B cell (primary cell): ENCODE measurements at regions not wholly inside any gene's neighbourhood (a gene's known extent, or its start where the extent isn't known, plus 50 kb on each side); places are given as distances from the start of the nearest gene placed in this dataset.

Experiments
- ATAC-seq: fragments of 200-7000 bp; cut with Tn5 transposase; one replicate; pipeline ENCODE4 v1.10.0; 2021; ENCODE audit warnings: low read depth, mild to moderate bottlenecking, moderate number of reproducible peaks, moderate library complexity
- CTCF ChIA-PET: fragments of 350-600 bp; sonication (Branson Sonifier 250); formaldehyde crosslinking; loops from one replicate; lab custom pipeline; 2021; ENCODE audit warnings: antibody characterized with exemption, inconsistent platforms; lab: Charles Lee
- POLR2A ChIA-PET: fragments of 350-600 bp; sonication (Branson Sonifier 250); formaldehyde crosslinking; loops from one replicate; lab custom pipeline; 2021; ENCODE audit warnings: antibody characterized with exemption; lab: Charles Lee
- DNase-seq: peaks from one replicate; pipeline ENCODE4 v3.0.0; 2013
- H2AFZ ChIP-seq: 2 replicates; pipeline ENCODE4 v1.6.1; 2012; ENCODE audit warnings: mild to moderate bottlenecking, low read depth, low read length; ENCODE audit not compliant: insufficient read depth, poor library complexity, severe bottlenecking
- H3K27ac ChIP-seq, 2 donors: 1 replicate in 1 of 2; 2 replicates in 1 of 2; pipeline ENCODE4 v1.5.1; 2012 to 2013; ENCODE audit warnings: low read length in 2 of 2, mild to moderate bottlenecking in 2 of 2, moderate library complexity in 1 of 2
- H3K27me3 ChIP-seq, 4 experiments: fragments of 200-600 bp in 1 of 4; sonication (generic) in 1 of 4; replicated peaks in 1 of 4; 1 replicate in 2 of 4; 2 replicates in 2 of 4; pipeline versions ENCODE4 v1.6.1 to v1.7.0; 2013 to 2016; ENCODE audit warnings: low read length in 3 of 4, mild to moderate bottlenecking in 2 of 4, mixed read lengths in 1 of 4, moderate library complexity in 1 of 4; ENCODE audit not compliant: insufficient read depth in 4 of 4, control insufficient read depth in 3 of 4; ENCODE audit errors: control extremely low read depth in 1 of 4
- H3K36me3 ChIP-seq, 2 experiments: replicated peaks in 1 of 2; 1 replicate in 1 of 2; 2 replicates in 1 of 2; pipeline versions ENCODE4 v1.6.1 to v1.7.1; 2013; ENCODE audit warnings: low read length in 1 of 2; ENCODE audit not compliant: insufficient read depth in 2 of 2, control insufficient read depth in 1 of 2; ENCODE audit errors: control extremely low read depth in 1 of 2, extremely low read depth in 1 of 2
- H3K4me1 ChIP-seq, 2 donors: fragments of 200-600 bp in 1 of 2; sonication (generic) in 1 of 2; 1 replicate in 1 of 2; 2 replicates in 1 of 2; pipeline versions ENCODE4 v1.5.1 to v1.6.1; 2013 to 2017; ENCODE audit warnings: low read length in 2 of 2; ENCODE audit not compliant: control insufficient read depth in 2 of 2, insufficient read depth in 2 of 2
- H3K4me2 ChIP-seq: replicated peaks from 2 replicates; pipeline ENCODE3; 2012; ENCODE audit warnings: mild to moderate bottlenecking, low read depth, low read length; ENCODE audit not compliant: poor library complexity, severe bottlenecking
- H3K4me3 ChIP-seq, 5 experiments: fragments of 200-600 bp in 1 of 5; sonication (generic) in 1 of 5; 1 replicate in 3 of 5; 2 replicates in 2 of 5; pipeline versions ENCODE4 v1.5.1 to v1.7.0; 2011 to 2016; ENCODE audit warnings: low read length in 4 of 5, mild to moderate bottlenecking in 4 of 5, low read depth in 2 of 5, control low read depth in 1 of 5, moderate library complexity in 1 of 5; ENCODE audit not compliant: insufficient read depth in 1 of 5; ENCODE audit errors: control extremely low read depth in 1 of 5, extremely low read depth in 1 of 5
- H3K79me2 ChIP-seq: fragments of 200-600 bp; sonication (generic); one replicate; pipeline ENCODE4 v1.6.0; 2016; ENCODE audit warnings: low read length; ENCODE audit not compliant: control insufficient read depth, insufficient read depth
- H3K9ac ChIP-seq: fragments of 200-600 bp; sonication (generic); 2 replicates; pipeline ENCODE4 v1.6.1; 2017; ENCODE audit warnings: mild to moderate bottlenecking, low read length, moderate library complexity
- H3K9me3 ChIP-seq, 3 donors: one replicate each; pipeline versions ENCODE4 v1.6.1 to v1.7.1; 2013; ENCODE audit warnings: low read length in 2 of 3; ENCODE audit not compliant: control insufficient read depth in 2 of 3, insufficient read depth in 1 of 3; ENCODE audit errors: control extremely low read depth in 1 of 3
- H4K20me1 ChIP-seq: 2 replicates; pipeline ENCODE4 v1.6.0; 2012; ENCODE audit warnings: mild to moderate bottlenecking, low read length; ENCODE audit not compliant: insufficient read depth, control insufficient read depth, poor library complexity, severe bottlenecking
- H3K27ac Mint-ChIP-seq: one replicate; pipeline ENCODE4 v1.8.0; 2021; ENCODE audit warnings: mixed read lengths
- H3K27me3 Mint-ChIP-seq: one replicate; pipeline ENCODE4 v1.8.0; 2021; ENCODE audit warnings: mixed read lengths
- H3K4me1 Mint-ChIP-seq: one replicate; pipeline ENCODE4 v1.8.0; 2021; ENCODE audit warnings: mixed read lengths
- H3K4me3 Mint-ChIP-seq: one replicate; pipeline ENCODE4 v1.8.0; 2021; ENCODE audit warnings: mixed read lengths
- H3K9me3 Mint-ChIP-seq: one replicate; pipeline ENCODE4 v1.8.0; 2022; ENCODE audit warnings: mixed read lengths; ENCODE audit not compliant: insufficient read depth
- EZH2 ChIP-seq: IDR thresholded peaks from 2 replicates; pipeline ENCODE4 v1.6.1; 2012; ENCODE audit warnings: borderline replicate concordance, low read depth, mild to moderate bottlenecking, moderate library complexity, low read length; ENCODE audit not compliant: insufficient read depth, poor library complexity, severe bottlenecking
- WGBS: methylation state at CpG from one replicate; pipeline ENCODE4 v1.1.5; 2013; ENCODE audit warnings: missing lambda C conversion rate; ENCODE audit not compliant: insufficient coverage; 5-methylcytosine and 5-hydroxymethylcytosine counted together
- intact Hi-C: fragments of 100-400 bp; cut with micrococcal nuclease; formaldehyde crosslinking; loops from one replicate; pipeline ENCODE4 v1.10.0; 2022
- TF ChIP-seq, protein P1 (sequence below): fragments of 200-600 bp; IDR thresholded peaks from one replicate; pipeline ENCODE4 v1.8.0; 2022; ENCODE audit warnings: antibody characterized with exemption, mild to moderate bottlenecking

DNA sequence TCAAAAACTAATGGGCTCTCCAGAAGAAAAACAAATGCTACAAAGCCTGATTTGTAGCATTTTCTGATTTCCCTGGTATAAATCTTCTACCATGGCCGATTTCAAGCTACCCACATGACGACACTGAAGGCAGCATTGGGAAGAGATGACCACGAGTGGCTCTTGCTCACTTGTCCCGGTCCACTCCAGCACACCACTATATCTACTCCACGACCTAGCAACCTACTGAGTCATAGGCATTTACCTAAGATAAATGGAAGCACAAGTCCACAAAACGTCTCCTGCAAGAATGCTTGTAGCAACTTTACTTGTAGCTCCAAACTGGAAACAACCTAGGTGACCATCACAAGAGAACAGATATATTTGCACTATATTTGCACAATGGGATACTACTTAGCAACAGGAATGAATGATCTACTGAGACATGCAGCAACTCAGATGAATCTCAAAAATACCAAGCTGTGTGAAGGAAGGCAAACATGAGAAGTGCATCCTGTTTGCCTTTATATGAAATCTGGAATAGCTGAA is 60.8 kb upstream of the HES1 start:
- Histone ChIP-seq H4K20me1 (no peaks in the 10 kb centered on the region), H3K36me3 (no peaks in the 10 kb centered on the region), H3K9ac (no peak overlapping the region), H3K4me3 (no peak overlapping the region), H2AFZ (no peak overlapping the region), H3K27me3 (peaks cover 0 to 2% (median 0%) of the 10 kb centered on the region in 4 experiments), H3K27ac (no peak overlapping the region), H3K4me2 (no peak overlapping the region), H3K79me2 (no peaks in the 10 kb centered on the region), H3K4me1 (peaks cover 12 to 17% of the 10 kb centered on the region in 2 donors), H3K9me3 (peaks cover 0 to 2% (median 0%) of the 10 kb centered on the region in 3 donors)
- Mint-ChIP-seq H3K4me3 (no peak overlapping the region), H3K4me1 (peaks cover 27% of the 10 kb centered on the region), H3K27me3 (no peaks in the 10 kb centered on the region), H3K27ac (no peak overlapping the region), H3K9me3 (no peaks in the 10 kb centered on the region)
- no peak for DNase-seq
- ATAC-seq: no peak
- CTCF ChIA-PET: no interaction called here
- intact Hi-C loops: no loop called here
- POLR2A ChIA-PET: interaction anchor here (1.3 kb wide), 1 partner anchor 66 kb away, joined by 3 read pairs; no protein-coding TSS in a partner anchor
- no peak for TF ChIP-seq EZH2
- TF ChIP-seq, protein P1, sequence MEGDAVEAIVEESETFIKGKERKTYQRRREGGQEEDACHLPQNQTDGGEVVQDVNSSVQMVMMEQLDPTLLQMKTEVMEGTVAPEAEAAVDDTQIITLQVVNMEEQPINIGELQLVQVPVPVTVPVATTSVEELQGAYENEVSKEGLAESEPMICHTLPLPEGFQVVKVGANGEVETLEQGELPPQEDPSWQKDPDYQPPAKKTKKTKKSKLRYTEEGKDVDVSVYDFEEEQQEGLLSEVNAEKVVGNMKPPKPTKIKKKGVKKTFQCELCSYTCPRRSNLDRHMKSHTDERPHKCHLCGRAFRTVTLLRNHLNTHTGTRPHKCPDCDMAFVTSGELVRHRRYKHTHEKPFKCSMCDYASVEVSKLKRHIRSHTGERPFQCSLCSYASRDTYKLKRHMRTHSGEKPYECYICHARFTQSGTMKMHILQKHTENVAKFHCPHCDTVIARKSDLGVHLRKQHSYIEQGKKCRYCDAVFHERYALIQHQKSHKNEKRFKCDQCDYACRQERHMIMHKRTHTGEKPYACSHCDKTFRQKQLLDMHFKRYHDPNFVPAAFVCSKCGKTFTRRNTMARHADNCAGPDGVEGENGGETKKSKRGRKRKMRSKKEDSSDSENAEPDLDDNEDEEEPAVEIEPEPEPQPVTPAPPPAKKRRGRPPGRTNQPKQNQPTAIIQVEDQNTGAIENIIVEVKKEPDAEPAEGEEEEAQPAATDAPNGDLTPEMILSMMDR: no peak
- WGBS: 93% methylated on average over 6 of the region's 6 CpGs

DNA sequence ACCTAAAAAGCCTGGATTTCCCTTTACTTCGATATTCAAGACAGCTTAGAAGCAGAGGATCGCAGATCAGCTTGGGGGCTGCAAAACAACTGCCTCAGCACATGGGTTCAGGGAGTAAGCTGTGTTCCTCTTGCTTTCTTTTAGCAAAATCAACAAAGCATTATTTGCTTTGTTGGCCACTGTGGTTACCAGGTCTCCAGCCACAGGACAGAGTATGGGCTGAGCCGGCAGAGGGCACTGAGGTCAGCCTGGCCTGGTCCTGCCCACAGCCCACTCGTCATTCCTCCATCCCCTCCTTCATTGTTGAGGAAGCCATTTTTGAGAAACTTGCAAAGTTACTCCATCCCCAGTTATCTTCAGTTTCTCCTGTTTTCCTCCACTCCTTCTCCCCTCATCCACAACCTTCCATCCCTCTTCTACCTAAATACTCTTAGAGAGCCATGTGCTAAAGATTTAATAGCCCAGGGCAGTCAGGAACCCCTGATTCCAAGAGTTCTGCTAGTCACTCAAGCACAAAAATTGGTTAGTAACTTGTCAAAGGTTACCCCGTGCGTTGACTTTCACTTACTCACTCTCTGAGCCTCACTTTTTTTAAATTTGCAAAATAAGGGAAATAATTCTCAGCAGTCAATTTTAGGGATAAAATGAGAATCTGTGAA is 60.0 kb upstream of the HES1 start:
- Mint-ChIP-seq H3K4me1 (peaks cover 23% of the 10 kb centered on the region), H3K9me3 (no peaks in the 10 kb centered on the region), H3K27ac (no peak overlapping the region), H3K27me3 (peaks cover 5% of the 10 kb centered on the region), H3K4me3 (no peak overlapping the region)
- TF ChIP-seq EZH2: no peak
- TF ChIP-seq, protein P1: no peak
- no peaks in the 10 kb centered on the region for H3K36me3 ChIP-seq
- ChIA-PET POLR2A (interaction anchor here (1.3 kb wide), 1 partner anchor 65 kb away, joined by 3 read pairs; no protein-coding TSS in a partner anchor), CTCF (interaction anchor here (1.5 kb wide), 1 partner anchor 62 kb away, joined by 5 read pairs; no protein-coding TSS in a partner anchor)
- WGBS: 91% methylated on average over 4 of the region's 6 CpGs
- H4K20me1 ChIP-seq: no peaks in the 10 kb centered on the region
- DNase-seq: no peak
- H3K9ac ChIP-seq: no peak overlapping the region
- ATAC-seq: no peak
- no peak overlapping the region for H3K4me3 ChIP-seq
- peaks cover 0 to 2% (median 0%) of the 10 kb centered on the region in 4 experiments for H3K27me3 ChIP-seq
- no peak overlapping the region for H2AFZ ChIP-seq
- H3K4me2 ChIP-seq: no peak overlapping the region
- no peak overlapping the region for H3K27ac ChIP-seq
- no peaks in the 10 kb centered on the region for H3K79me2 ChIP-seq
- no peaks in the 10 kb centered on the region for H3K9me3 ChIP-seq
- intact Hi-C loops: no loop called here
- peaks cover 7 to 11% of the 10 kb centered on the region in 2 donors for H3K4me1 ChIP-seq
